Erythroblast (primary cell): ENCODE measurements at regions not wholly inside any gene's neighbourhood (a gene's known extent, or its start where the extent isn't known, plus 50 kb on each side); places are given as distances from the start of the nearest gene placed in this dataset.

Experiments
- DNase-seq, 2 experiments: peaks; one replicate each; lab custom pipeline; 2025; lab: John Stamatoyannopoulos, UW
- GATA1 ChIP-seq: IDR thresholded peaks from 2 replicates; pipeline ENCODE4 v1.6.1; 2011; ENCODE audit warnings: low read depth, mild to moderate bottlenecking, control low read depth, low read length, moderate library complexity
- POLR2A ChIP-seq: IDR thresholded peaks from 2 replicates; pipeline ENCODE4 v1.6.1; 2011; ENCODE audit warnings: mild to moderate bottlenecking, low read length

DNA sequence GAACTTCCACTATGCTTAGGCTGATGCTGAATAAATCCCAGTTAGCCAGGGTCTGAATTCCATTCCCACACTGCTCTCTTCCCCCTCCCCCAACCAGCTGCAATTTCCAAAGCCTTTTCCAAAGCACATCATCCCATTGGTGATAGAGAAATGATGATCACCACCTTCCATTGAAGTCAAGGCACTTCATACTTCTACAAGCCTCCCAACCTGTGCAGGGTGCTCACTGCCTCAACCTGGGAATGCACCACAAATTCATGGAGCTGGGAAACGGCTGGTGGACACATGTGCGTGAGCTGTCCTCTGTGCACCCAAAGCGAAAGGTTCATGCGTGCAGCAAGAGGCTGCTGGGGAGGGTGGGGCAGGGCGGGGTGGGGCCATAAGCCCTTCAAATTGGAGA lies 302.7 kb upstream of the IRX3 start:
- TF ChIP-seq POLR2A, result no peak
- TF ChIP-seq GATA1, result no peak
- no peak for DNase-seq

DNA sequence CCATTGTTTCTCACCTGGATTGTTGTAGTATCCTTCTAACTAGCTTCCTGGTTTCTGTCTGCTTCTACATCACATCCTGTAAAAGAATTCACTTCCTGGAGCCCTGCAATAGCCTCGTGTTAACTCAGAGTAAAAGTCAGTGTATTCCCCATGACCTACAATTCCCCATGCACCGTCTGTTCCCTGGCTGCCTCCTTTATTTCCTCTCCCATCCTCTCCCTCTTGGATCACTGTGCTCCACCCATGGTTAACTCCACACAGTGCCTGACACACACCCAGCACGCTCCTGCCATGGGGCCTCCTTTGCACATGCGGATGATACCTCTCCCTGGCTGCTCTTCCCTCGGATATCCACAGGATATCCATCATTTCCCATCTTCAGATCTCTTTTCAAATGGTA lies 301.4 kb upstream of the IRX3 start:
- no peak for TF ChIP-seq POLR2A
- no peak for TF ChIP-seq GATA1
- no peak for DNase-seq

DNA sequence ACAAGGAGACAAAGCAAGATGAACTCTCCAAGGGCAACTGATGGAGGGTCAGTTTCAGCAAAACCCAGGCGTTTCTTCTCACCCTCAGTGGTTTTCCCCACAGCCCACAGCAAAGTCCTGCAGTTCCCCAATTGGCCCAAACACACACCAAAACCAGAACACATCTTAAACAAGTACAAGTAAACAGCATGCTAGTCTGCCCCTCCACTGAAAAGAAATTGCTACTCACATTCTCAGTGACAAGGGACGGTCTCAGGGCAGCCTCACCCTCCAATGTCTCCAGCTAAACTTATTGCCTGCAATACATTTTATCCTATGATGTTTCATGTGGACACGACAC lies 300.6 kb upstream of the IRX3 start:
- TF ChIP-seq POLR2A (no peak), GATA1 (no peak)
- no peak for DNase-seq

DNA sequence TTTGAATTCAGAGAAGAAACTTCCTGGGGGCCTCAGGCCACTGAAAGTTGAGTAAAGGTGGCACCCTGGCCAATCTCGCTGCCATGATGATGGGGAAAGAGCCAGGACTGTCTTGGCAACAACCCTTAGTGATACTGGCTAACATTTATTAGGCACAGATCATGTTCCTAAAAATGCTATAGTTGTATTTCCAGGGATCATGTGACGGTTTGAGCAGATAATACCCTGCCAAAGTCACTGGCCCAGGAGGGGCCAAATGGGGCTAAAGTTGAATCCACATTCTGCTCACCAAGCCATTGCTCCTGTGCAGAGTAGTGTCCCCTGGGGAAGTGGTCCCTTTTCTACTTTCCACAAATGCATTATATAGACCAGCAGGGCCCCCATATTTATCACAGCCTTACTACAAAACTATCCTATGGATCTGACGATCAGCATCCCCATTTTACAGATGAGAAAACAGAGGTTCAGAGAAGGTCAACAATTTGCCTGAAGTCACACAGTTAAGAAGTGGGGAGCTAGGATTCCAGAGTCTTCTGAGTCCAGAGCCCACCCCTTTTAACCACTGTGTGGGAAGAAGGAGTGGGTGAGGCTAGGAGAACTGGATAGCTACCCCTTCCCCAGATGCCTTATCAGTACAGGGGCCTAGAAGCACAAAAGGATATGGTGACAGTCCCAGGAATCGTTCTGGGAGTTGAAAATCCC lies 300.0 kb upstream of the IRX3 start:
- TF ChIP-seq GATA1, result no peak
- TF ChIP-seq POLR2A, result no peak
- no peak for DNase-seq

DNA sequence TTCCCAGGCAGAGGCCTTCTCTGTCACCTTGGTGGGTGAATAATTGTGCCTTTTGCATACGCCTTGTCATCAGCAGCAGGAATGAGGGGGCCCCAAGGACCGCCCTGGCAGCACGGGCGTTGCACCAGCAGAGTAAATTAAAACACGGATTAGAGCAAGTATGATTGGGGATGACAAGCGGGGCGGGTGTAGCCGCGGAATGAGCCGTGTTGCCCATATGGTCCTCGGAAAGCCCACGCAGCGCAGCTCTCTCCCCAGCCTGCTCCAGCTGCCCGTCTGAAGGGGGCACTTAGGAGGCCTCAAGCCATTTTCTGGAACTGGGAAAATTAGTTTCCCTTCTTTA lies 299.4 kb upstream of the IRX3 start:
- no peak for TF ChIP-seq POLR2A
- TF ChIP-seq GATA1, result no peak
- no peak for DNase-seq

DNA sequence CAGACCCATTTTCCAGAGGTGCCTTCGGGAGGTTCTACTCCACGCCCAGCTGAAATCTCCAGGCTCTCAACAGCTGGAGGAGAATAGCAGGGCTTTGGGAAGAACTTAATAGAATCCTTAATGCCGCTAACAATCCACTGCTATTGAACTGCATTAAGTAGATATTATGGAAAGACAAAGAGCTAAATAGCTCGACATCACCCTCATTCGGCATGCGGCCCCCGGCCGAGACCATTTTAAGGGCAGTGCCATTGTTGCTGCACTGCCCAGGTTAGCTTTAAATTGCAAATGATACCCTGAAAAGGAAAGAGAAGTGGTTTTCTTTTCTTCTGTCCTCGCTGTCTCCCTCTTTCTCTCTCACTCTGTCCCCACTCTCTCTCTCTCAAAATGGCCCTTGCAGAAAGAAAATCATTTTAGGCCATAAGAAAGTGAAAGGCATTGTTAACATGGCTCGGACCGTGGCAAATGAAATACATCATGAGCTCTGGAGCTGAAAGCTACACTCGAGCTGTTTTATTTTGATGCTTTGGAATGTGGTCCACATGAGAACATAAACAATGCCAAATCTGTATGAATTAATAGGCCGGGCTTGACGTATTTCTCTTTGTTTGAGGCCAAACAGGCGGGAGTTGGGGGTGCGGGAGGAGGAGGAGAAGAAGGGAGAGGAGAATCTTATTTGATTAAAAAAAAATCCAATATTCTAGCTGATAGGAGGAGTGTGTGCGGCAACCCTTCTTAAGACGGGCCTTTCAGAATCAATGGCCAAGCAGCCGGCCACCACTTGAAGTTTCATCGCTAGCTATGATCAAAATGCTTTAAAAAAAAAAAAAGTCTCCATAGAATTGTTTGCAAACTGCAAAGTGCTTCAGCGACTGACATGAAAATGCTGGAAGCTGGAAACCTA lies 298.8 kb upstream of the IRX3 start:
- TF ChIP-seq POLR2A, result no peak
- TF ChIP-seq GATA1, result no peak
- DNase-seq, result no peak

DNA sequence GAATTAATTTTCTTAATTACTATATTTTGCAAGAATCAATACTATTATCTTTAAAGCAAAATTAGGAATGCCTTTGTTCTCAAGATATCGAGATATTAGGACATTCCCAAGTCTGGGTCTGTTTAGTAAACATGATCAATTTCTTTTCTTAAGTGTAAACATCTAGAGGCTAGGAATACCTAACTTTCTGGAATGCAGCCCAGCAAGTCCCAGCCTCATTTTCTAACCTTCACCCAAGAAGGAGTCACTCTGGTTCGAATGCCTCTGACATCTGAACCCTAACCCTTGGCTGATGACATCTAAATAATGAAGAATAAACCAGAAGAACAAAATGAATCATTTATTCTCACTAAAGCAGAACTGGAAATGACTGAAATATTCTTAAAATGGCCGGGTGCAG lies 297.5 kb upstream of the IRX3 start:
- no peak for DNase-seq
- TF ChIP-seq POLR2A, result no peak
- TF ChIP-seq GATA1, result no peak

DNA sequence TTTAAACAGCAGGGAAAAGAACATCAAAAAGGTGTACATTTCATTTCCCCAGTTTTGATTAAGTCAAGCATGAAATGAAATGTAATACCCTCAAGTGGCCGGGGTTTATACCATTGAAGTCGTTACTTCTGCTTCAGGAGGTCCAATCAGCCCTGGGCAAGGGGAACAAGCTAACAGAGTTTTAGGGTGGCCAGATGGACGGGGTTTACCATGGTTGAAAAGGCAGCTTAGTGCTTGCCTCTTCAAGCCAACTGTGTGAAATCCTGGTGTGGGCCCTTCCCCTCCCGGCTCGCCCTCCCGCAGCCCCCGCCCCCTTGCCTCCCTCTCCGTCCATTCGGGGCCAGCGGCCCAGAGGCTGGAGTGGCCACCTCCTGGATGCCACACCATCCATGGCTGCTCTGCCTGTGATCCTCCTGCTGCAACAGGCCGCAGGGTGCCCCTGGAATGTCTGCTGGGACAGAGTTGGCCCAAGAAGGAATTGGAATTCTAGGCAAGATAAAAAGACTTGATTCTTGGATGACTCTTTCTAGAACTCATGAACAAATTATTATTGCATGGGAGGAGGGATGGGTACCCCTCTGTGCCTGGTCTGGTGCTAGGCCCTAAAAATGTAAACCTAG lies 296.2 kb upstream of the IRX3 start:
- DNase-seq, result no peak
- TF ChIP-seq GATA1, result no peak
- no peak for TF ChIP-seq POLR2A

DNA sequence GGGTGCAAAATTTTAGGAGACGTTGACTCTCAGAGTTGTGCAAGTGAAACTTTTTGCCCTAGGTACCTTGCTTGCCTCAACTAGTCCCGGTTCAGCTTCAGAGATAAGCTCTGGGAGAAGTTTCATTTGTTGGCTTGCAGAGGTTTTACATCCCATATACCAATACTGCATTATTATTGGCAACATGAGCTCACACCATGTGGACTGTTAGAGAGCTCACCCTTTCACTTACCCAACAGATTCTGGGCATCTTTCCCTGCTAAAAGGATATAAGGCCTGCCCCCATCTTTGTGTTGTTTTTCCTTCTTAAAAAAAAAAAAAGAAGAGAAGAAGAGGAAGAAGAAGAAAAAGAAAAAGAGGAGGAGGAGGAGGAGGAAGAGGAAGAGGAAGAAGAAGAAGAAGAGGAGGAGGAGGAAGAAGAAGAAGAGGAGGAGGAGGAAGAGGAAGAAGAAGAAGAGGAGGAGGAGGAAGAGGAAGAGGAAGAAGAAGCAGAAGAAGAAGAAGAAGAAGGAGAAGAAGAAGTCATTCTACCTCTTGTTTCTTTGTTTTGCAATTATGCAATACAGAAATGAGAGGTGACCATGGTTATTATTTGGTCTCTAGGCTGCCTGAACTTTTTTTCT lies 292.6 kb upstream of the IRX3 start:
- TF ChIP-seq POLR2A (no peak), GATA1 (no peak)
- DNase-seq, result no peak

DNA sequence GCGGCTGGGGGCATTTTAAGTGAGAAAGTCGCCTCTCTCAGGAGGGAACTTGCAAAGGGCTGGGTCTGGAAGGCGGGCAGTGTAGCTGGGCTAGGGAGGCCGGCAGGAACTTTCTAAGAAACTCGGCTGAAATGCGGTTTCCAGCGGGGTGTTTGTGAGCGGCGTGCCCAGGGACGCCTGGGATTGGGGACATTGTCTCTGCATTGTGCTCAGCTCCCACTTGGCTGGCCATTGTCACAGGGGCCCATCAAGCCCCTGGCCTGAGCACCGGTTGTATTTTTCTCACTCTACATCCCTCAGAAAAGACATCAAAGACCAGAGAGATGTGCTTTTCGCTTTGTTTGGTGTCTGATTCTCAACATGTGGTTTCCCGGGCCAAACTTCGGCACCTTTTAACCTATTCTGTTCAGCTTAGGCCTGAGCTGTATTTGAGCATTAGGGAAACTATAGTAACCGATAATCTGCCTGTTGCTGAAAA lies 291.1 kb upstream of the IRX3 start:
- no peak for DNase-seq
- TF ChIP-seq POLR2A (no peak), GATA1 (no peak)

DNA sequence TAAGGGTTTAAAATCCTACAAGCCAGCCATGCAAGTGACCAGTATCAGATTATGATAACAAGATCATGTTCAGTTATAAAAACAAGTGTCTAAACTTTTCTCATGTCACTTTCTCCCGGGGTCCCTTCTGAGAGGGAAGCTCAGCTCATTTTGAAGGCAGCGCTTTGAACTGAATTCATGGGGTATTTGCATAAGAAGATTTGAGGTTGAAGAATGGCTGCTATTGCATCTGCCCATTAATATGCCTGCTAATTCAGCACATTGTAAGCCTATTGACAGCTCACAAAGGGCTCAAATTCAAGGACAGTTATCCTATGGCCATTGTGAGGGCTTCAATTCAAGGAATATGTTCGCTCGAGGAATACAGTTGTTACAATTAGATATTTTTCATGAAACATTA lies 290.2 kb upstream of the IRX3 start:
- DNase-seq, result no peak
- TF ChIP-seq GATA1 (no peak), POLR2A (no peak)

DNA sequence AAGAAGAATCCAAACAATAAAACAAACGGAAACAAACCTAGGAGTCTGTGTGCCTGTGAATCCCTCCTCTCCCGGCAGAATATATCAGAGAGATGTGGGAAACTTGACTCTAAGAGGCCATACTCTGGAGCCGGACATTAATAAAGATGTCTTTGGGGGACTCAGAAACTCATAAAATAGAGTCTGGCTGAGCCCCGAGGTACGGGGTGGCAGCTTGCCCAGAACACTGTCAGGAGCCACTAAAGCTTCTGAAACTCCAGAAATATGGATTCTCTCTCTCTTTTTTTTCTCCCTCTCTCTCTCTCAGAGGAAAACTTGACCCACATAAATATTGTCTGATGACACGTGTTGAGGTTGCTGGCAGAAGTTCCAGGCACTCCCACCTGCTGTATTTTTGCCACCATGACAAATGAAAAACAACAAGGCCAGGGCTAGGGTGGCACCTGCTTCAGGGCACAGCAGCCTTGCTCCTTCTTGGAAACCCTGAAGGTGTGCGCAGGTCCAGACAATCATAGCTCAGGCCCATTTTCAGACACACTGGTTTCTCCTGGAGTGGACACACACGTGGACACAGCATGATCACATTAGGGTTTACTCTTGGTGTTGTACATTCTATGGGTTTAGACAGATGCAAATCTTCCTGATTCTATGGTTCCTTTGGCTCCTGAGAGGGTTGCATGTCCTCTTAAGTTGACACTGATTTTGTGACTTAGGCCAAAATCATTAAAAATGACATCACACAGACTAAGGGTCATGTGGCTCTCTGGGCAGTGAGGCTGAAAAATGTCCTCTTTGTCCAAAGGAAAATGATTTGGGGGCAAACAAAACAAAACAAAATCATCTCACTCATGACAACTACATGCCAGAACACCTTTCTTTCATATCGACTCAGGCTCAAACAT lies 282.6 kb upstream of the IRX3 start:
- no peak for TF ChIP-seq GATA1
- TF ChIP-seq POLR2A, result no peak
- DNase-seq, result no peak

DNA sequence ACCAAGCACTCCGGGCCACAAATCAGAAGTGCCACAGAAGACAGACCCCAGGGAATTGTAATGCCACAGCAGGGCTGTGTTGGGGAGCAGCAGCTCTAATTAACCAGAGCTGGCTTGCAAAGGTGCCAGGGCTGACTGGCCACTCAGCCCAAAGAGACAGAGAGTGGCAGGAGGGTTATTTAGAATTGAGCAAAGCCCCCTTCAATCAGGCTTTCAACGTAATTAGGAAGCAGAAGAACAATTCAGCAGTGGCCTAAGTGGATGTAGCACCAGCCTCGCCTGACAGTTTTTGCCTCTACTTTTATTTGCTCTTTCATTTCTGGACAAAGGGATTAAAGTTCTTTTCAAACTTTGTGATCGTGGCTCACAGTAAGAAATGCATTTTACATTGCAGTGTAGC lies 278.3 kb upstream of the IRX3 start:
- no peak for DNase-seq
- TF ChIP-seq POLR2A (no peak), GATA1 (no peak)
